ENCODE measurements at regions not wholly inside any gene's neighbourhood (a gene's known extent, or its start where the extent isn't known, plus 50 kb on each side); places are given as distances from the start of the nearest gene placed in this dataset.
"Not testable (repeated sequence)": the region's sequence is repeated elsewhere in the genome, so short reads cannot be mapped to it uniquely, and the experiment has no call there.

DNA sequence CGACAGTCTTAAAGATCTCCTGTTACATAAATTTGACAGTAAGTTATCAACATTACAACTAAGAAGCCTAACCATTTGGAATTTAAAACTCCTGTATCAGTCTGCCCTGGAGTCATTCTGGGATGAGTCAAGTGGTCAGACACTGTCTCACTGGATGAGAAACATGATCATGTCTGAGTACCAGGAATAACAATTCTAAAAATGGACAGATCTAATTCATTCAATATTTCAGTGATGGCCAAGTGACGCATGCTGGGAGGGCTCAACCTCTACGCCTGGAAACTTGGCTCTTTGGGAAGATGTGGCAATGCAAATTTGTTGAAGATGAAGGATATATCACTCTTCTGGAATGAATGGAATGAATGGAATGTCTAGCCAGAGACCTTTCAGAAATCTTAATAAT is 1427.2 kb downstream of the STIM2 start:
- TF ChIP-seq, protein P1, sequence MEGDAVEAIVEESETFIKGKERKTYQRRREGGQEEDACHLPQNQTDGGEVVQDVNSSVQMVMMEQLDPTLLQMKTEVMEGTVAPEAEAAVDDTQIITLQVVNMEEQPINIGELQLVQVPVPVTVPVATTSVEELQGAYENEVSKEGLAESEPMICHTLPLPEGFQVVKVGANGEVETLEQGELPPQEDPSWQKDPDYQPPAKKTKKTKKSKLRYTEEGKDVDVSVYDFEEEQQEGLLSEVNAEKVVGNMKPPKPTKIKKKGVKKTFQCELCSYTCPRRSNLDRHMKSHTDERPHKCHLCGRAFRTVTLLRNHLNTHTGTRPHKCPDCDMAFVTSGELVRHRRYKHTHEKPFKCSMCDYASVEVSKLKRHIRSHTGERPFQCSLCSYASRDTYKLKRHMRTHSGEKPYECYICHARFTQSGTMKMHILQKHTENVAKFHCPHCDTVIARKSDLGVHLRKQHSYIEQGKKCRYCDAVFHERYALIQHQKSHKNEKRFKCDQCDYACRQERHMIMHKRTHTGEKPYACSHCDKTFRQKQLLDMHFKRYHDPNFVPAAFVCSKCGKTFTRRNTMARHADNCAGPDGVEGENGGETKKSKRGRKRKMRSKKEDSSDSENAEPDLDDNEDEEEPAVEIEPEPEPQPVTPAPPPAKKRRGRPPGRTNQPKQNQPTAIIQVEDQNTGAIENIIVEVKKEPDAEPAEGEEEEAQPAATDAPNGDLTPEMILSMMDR (IDR thresholded peaks at IDR 0.05; ENCODE audit: insufficient read depth, low read length) = no peak
- TF ChIP-seq, protein P2, sequence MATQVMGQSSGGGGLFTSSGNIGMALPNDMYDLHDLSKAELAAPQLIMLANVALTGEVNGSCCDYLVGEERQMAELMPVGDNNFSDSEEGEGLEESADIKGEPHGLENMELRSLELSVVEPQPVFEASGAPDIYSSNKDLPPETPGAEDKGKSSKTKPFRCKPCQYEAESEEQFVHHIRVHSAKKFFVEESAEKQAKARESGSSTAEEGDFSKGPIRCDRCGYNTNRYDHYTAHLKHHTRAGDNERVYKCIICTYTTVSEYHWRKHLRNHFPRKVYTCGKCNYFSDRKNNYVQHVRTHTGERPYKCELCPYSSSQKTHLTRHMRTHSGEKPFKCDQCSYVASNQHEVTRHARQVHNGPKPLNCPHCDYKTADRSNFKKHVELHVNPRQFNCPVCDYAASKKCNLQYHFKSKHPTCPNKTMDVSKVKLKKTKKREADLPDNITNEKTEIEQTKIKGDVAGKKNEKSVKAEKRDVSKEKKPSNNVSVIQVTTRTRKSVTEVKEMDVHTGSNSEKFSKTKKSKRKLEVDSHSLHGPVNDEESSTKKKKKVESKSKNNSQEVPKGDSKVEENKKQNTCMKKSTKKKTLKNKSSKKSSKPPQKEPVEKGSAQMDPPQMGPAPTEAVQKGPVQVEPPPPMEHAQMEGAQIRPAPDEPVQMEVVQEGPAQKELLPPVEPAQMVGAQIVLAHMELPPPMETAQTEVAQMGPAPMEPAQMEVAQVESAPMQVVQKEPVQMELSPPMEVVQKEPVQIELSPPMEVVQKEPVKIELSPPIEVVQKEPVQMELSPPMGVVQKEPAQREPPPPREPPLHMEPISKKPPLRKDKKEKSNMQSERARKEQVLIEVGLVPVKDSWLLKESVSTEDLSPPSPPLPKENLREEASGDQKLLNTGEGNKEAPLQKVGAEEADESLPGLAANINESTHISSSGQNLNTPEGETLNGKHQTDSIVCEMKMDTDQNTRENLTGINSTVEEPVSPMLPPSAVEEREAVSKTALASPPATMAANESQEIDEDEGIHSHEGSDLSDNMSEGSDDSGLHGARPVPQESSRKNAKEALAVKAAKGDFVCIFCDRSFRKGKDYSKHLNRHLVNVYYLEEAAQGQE (IDR thresholded peaks at IDR 0.05; ENCODE audit: insufficient replicate concordance, low read depth) = no peak
- TF ChIP-seq SPI1 (IDR thresholded peaks at IDR 0.05; ENCODE audit: borderline replicate concordance, low read depth) (no peak), POLR2AphosphoS5 (IDR thresholded peaks at IDR 0.05; ENCODE audit: low read depth) (no peak), GABPA (IDR thresholded peaks at IDR 0.05; ENCODE audit: low read depth) (no peak)
- no peak for DNase-seq (ENCODE audit: low read depth in 1 of 2, low spot score in 1 of 2)
- H3K27ac ChIP-seq (replicated peaks) = no peak overlapping the region
- H3K4me3 ChIP-seq (replicated peaks; ENCODE audit: insufficient read depth, low read length) = no peak overlapping the region
- H3K27me3 ChIP-seq (ENCODE audit: insufficient read depth, poor library complexity, severe bottlenecking) = no peaks in the 10 kb centered on the region

DNA sequence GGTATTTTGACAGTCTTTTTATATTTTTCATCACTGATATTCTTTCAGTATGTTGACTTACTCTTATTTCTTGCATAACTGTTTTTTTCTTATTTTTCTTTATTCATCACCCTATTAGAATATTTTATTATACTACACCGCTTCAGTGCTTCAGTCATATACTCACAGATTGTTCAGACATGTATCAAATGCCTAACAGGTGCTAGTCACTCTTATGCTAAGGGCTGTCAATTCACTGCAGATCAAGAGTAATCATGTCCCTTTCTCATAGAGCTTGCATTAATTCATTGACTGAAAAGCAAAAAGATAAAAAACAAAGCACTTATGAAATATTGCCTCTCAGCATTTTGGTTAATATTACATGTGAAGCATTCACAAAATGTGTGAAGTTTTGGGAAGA is 1435.6 kb downstream of the STIM2 start:
- no peaks in the 10 kb centered on the region for H3K27me3 ChIP-seq (ENCODE audit: insufficient read depth, poor library complexity, severe bottlenecking)
- DNase-seq (ENCODE audit: low read depth in 1 of 2, low spot score in 1 of 2) = no peak
- H3K27ac ChIP-seq (replicated peaks) = no peak overlapping the region
- TF ChIP-seq, protein P1 (IDR thresholded peaks at IDR 0.05; ENCODE audit: insufficient read depth, low read length) = no peak
- TF ChIP-seq SPI1 (IDR thresholded peaks at IDR 0.05; ENCODE audit: borderline replicate concordance, low read depth) (no peak), GABPA (IDR thresholded peaks at IDR 0.05; ENCODE audit: low read depth) (no peak), POLR2AphosphoS5 (IDR thresholded peaks at IDR 0.05; ENCODE audit: low read depth) (no peak)
- TF ChIP-seq, protein P2 (IDR thresholded peaks at IDR 0.05; ENCODE audit: insufficient replicate concordance, low read depth) = no peak
- H3K4me3 ChIP-seq (replicated peaks; ENCODE audit: insufficient read depth, low read length) = no peak overlapping the region

DNA sequence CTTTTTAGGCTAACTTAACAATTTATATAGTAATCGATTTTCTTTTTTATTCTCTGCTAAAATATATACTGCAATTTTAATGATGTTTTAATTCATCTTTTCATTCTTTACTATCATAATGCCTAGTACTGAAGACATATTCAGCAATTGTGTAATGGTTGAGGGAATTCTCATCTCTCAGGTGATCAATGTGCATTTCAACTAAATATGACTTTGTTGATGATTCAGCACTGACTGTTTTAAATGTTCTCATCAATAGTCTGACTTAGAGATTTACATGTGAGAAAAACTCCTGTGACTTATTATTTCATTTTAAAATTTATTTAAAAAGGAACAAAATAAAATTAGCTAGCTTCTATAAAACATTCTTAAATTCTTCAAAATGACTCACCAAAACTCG is 1450.3 kb downstream of the STIM2 start:
- no peak overlapping the region for H3K4me3 ChIP-seq (replicated peaks; ENCODE audit: insufficient read depth, low read length)
- H3K27me3 ChIP-seq (ENCODE audit: insufficient read depth, poor library complexity, severe bottlenecking) = no peaks in the 10 kb centered on the region
- TF ChIP-seq GABPA (IDR thresholded peaks at IDR 0.05; ENCODE audit: low read depth) = no peak
- TF ChIP-seq POLR2AphosphoS5 (IDR thresholded peaks at IDR 0.05; ENCODE audit: low read depth) = no peak
- no peak for TF ChIP-seq SPI1 (IDR thresholded peaks at IDR 0.05; ENCODE audit: borderline replicate concordance, low read depth)
- TF ChIP-seq, protein P2 (IDR thresholded peaks at IDR 0.05; ENCODE audit: insufficient replicate concordance, low read depth) = no peak
- TF ChIP-seq, protein P1 (IDR thresholded peaks at IDR 0.05; ENCODE audit: insufficient read depth, low read length) = no peak
- DNase-seq (ENCODE audit: low read depth in 1 of 2, low spot score in 1 of 2) = no peak
- no peak overlapping the region for H3K27ac ChIP-seq (replicated peaks)

DNA sequence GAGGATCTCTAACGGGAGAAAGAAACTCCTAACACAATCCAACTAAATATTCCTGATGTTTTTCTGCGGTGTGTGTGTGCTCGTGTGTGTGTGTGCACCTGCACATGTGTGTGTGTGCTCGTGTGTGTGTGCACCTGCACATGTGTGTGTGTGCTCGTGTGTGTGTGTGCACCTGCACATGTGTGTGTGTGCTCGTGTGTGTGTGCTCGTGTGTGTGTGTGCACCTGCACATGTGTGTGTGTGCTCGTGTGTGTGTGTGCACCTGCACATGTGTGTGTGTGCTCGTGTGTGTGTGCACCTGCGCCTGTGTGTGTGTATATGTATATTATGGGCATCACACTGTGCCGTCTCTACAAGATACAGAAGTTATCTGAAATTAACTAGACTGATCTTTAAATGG is 1451.9 kb downstream of the STIM2 start:
- not testable (repeated sequence) for H3K4me3 ChIP-seq (replicated peaks; ENCODE audit: insufficient read depth, low read length); DNase-seq (ENCODE audit: low read depth in 1 of 2, low spot score in 1 of 2); H3K27ac ChIP-seq (replicated peaks); H3K27me3 ChIP-seq (ENCODE audit: insufficient read depth, poor library complexity, severe bottlenecking)

Data from HL-60 (cell line).